ENCODE measurements at regions not wholly inside any gene's neighbourhood (a gene's known extent, or its start where the extent isn't known, plus 50 kb on each side); places are given as distances from the start of the nearest gene placed in this dataset.

- DNase-seq: no peak
- Histone ChIP-seq H3K36me3 (ENCODE audit: control insufficient read depth, insufficient read depth, low read length) (no peaks in the 10 kb centered on the region), H3K4me3 (ENCODE audit: low read length) (no peak overlapping the region), H3K9me3 (replicated peaks; ENCODE audit: control insufficient read depth, low read depth, low read length) (no peaks in the 10 kb centered on the region), H3K27ac (ENCODE audit: low read length) (no peak overlapping the region), H3K27me3 (ENCODE audit: control insufficient read depth, insufficient read depth, low read length) (no peaks in the 10 kb centered on the region), H3K4me1 (ENCODE audit: control insufficient read depth, insufficient read depth, low read length) (no peaks in the 10 kb centered on the region)
These were observed 74.3 kb downstream of the ANKRD7 start for GRCh38 chr7:118298771-118299170.

DNA sequence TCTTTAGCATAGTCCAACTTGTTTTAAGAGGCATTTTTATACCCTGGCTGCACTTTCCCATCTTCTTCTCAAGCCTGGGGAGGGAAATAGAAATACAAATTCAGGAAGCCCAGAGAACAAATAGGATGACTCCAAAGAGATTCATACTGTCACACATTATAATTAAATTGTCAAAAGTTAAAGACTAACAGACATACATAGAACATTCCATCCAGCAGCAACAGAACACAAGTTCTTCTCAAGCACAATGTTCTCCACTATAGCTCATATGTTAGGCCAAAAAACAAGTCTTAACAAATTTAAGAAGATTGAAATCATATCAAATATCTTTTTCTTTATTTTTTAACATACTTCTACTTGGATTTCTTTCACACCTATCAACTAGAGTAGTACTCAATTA lies 75.7 kb downstream of the ANKRD7 start:
- H3K4me3 ChIP-seq (ENCODE audit: low read length): no peak overlapping the region
- no peaks in the 10 kb centered on the region for H3K27me3 ChIP-seq (ENCODE audit: control insufficient read depth, insufficient read depth, low read length)
- no peak for DNase-seq
- H3K36me3 ChIP-seq (ENCODE audit: control insufficient read depth, insufficient read depth, low read length): no peaks in the 10 kb centered on the region
- H3K4me1 ChIP-seq (ENCODE audit: control insufficient read depth, insufficient read depth, low read length): no peaks in the 10 kb centered on the region
- no peak overlapping the region for H3K27ac ChIP-seq (ENCODE audit: low read length)
- no peaks in the 10 kb centered on the region for H3K9me3 ChIP-seq (replicated peaks; ENCODE audit: control insufficient read depth, low read depth, low read length)

GRCh38 chr7:118304100-118304499 lies 79.6 kb downstream of the ANKRD7 start:
- H3K4me1 ChIP-seq (ENCODE audit: control insufficient read depth, insufficient read depth, low read length): no peaks in the 10 kb centered on the region
- WGBS (ENCODE audit: insufficient coverage): no CpG with 5 or more reads among the region's 2 CpGs

GRCh38 chr7:118305671-118306070 lies 81.2 kb downstream of the ANKRD7 start:
- no peak for DNase-seq
- H3K27ac ChIP-seq (ENCODE audit: low read length): no peak overlapping the region
- no peaks in the 10 kb centered on the region for H3K27me3 ChIP-seq (ENCODE audit: control insufficient read depth, insufficient read depth, low read length)
- no CpG with 5 or more reads among the region's 1 CpG for WGBS (ENCODE audit: insufficient coverage)
- H3K36me3 ChIP-seq (ENCODE audit: control insufficient read depth, insufficient read depth, low read length): no peaks in the 10 kb centered on the region
- H3K9me3 ChIP-seq (replicated peaks; ENCODE audit: control insufficient read depth, low read depth, low read length): no peaks in the 10 kb centered on the region
- H3K4me1 ChIP-seq (ENCODE audit: control insufficient read depth, insufficient read depth, low read length): no peaks in the 10 kb centered on the region
- no peak overlapping the region for H3K4me3 ChIP-seq (ENCODE audit: low read length)

More at GRCh38 chr7:118304100-118304499, 79.6 kb downstream of the ANKRD7 start:
- no peak for DNase-seq
- H3K4me3 ChIP-seq (ENCODE audit: low read length): no peak overlapping the region
- no peak overlapping the region for H3K27ac ChIP-seq (ENCODE audit: low read length)
- H3K9me3 ChIP-seq (replicated peaks; ENCODE audit: control insufficient read depth, low read depth, low read length): no peaks in the 10 kb centered on the region
- no peaks in the 10 kb centered on the region for H3K36me3 ChIP-seq (ENCODE audit: control insufficient read depth, insufficient read depth, low read length)
- H3K27me3 ChIP-seq (ENCODE audit: control insufficient read depth, insufficient read depth, low read length): no peaks in the 10 kb centered on the region

GRCh38 chr7:118306771-118307170 lies 82.3 kb downstream of the ANKRD7 start:
- Histone ChIP-seq H3K36me3 (ENCODE audit: control insufficient read depth, insufficient read depth, low read length) (no peaks in the 10 kb centered on the region), H3K27ac (ENCODE audit: low read length) (no peak overlapping the region), H3K27me3 (ENCODE audit: control insufficient read depth, insufficient read depth, low read length) (no peaks in the 10 kb centered on the region), H3K9me3 (replicated peaks; ENCODE audit: control insufficient read depth, low read depth, low read length) (no peaks in the 10 kb centered on the region), H3K4me1 (ENCODE audit: control insufficient read depth, insufficient read depth, low read length) (no peaks in the 10 kb centered on the region), H3K4me3 (ENCODE audit: low read length) (no peak overlapping the region)
- whole genome bisulfite sequencing (ENCODE audit: insufficient coverage): 100% methylated on average over 1 of the region's 2 CpGs
- no peak for DNase-seq

DNA sequence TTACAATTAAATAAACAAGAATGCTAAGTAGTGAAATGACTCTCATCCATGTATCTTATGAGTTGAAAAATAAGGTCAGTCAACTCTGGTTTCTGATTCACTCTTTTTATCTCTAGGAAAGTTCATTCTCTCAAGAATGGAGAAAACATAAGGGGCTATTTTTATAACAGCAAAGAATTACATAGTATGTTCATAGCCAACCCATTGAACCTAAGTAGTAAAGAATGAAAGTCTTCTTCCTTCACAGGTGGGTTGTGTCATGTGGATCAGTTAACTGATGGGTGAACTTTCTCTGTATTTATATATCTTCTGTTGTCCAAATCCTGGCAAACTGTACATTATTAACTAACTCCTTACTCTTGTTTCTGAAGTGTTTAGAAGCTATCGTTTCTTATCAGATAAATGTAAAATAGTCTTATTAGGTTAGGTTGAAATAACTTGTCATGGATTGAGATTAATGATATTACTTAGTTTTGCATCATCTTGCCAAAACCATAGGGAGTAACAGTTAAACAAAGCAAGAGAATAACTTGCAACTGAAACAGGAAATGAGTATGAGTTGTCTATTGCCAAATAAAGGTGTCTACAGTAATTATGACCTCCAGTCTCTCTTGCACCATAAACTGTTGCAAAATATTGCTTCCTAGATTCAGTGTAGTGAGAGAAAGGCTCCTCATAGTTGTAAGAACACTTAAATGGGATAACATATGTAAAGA lies 86.8 kb downstream of the ANKRD7 start:
- H3K4me1 ChIP-seq (ENCODE audit: control insufficient read depth, insufficient read depth, low read length): no peaks in the 10 kb centered on the region
- DNase-seq: no peak
- no peak overlapping the region for H3K4me3 ChIP-seq (ENCODE audit: low read length)
- H3K27ac ChIP-seq (ENCODE audit: low read length): no peak overlapping the region
- WGBS (ENCODE audit: insufficient coverage): no CpG with 5 or more reads among the region's 1 CpG
- no peaks in the 10 kb centered on the region for H3K9me3 ChIP-seq (replicated peaks; ENCODE audit: control insufficient read depth, low read depth, low read length)
- H3K27me3 ChIP-seq (ENCODE audit: control insufficient read depth, insufficient read depth, low read length): no peaks in the 10 kb centered on the region
- no peaks in the 10 kb centered on the region for H3K36me3 ChIP-seq (ENCODE audit: control insufficient read depth, insufficient read depth, low read length)

GRCh38 chr7:118312051-118312450 lies 87.5 kb downstream of the ANKRD7 start:
- WGBS (ENCODE audit: insufficient coverage): no CpG with 5 or more reads among the region's 1 CpG
- Histone ChIP-seq H3K4me3 (ENCODE audit: low read length) (no peak overlapping the region), H3K4me1 (ENCODE audit: control insufficient read depth, insufficient read depth, low read length) (no peaks in the 10 kb centered on the region), H3K36me3 (ENCODE audit: control insufficient read depth, insufficient read depth, low read length) (no peaks in the 10 kb centered on the region), H3K27ac (ENCODE audit: low read length) (no peak overlapping the region), H3K9me3 (replicated peaks; ENCODE audit: control insufficient read depth, low read depth, low read length) (no peaks in the 10 kb centered on the region), H3K27me3 (ENCODE audit: control insufficient read depth, insufficient read depth, low read length) (no peaks in the 10 kb centered on the region)
- no peak for DNase-seq

- H3K4me3 ChIP-seq (ENCODE audit: low read length): no peak overlapping the region
- H3K36me3 ChIP-seq (ENCODE audit: control insufficient read depth, insufficient read depth, low read length): no peaks in the 10 kb centered on the region
- no CpG with 5 or more reads among the region's 1 CpG for WGBS (ENCODE audit: insufficient coverage)
These were observed 88.5 kb downstream of the ANKRD7 start for GRCh38 chr7:118312966-118313365.

GRCh38 chr7:118324790-118325449 lies 100.4 kb downstream of the ANKRD7 start:
- Histone ChIP-seq H3K9me3 (replicated peaks; ENCODE audit: control insufficient read depth, low read depth, low read length) (no peaks in the 10 kb centered on the region), H3K36me3 (ENCODE audit: control insufficient read depth, insufficient read depth, low read length) (no peaks in the 10 kb centered on the region), H3K27ac (ENCODE audit: low read length) (no peak overlapping the region), H3K4me1 (ENCODE audit: control insufficient read depth, insufficient read depth, low read length) (no peaks in the 10 kb centered on the region), H3K27me3 (ENCODE audit: control insufficient read depth, insufficient read depth, low read length) (no peaks in the 10 kb centered on the region), H3K4me3 (ENCODE audit: low read length) (no peak overlapping the region)
- no peak for DNase-seq
- WGBS (ENCODE audit: insufficient coverage): 94% methylated on average over 4 of the region's 4 CpGs

More at GRCh38 chr7:118312966-118313365, 88.5 kb downstream of the ANKRD7 start:
- Histone ChIP-seq H3K9me3 (replicated peaks; ENCODE audit: control insufficient read depth, low read depth, low read length) (no peaks in the 10 kb centered on the region), H3K4me1 (ENCODE audit: control insufficient read depth, insufficient read depth, low read length) (no peaks in the 10 kb centered on the region), H3K27me3 (ENCODE audit: control insufficient read depth, insufficient read depth, low read length) (no peaks in the 10 kb centered on the region), H3K27ac (ENCODE audit: low read length) (no peak overlapping the region)
- DNase-seq: no peak

DNA sequence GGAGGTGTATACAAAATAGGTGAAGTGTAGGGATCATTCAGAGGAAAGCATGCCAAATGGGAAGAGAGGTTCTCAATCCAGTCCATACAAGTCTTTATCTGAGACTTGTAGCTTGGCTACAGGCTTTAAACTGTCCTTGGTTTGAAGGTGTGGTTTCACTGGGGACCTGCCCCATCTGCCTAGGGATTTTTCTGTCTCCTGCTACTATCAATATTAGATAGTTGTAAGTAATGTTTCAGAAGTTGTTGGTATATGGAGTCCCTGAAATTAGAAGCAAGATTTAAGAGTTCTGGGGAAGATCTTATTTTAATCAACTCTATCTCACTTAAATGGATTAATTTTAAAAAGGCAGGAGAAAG lies 100.9 kb downstream of the ANKRD7 start:
- Histone ChIP-seq H3K9me3 (replicated peaks; ENCODE audit: control insufficient read depth, low read depth, low read length) (no peaks in the 10 kb centered on the region), H3K4me1 (ENCODE audit: control insufficient read depth, insufficient read depth, low read length) (no peaks in the 10 kb centered on the region), H3K36me3 (ENCODE audit: control insufficient read depth, insufficient read depth, low read length) (no peaks in the 10 kb centered on the region), H3K27me3 (ENCODE audit: control insufficient read depth, insufficient read depth, low read length) (no peaks in the 10 kb centered on the region), H3K27ac (ENCODE audit: low read length) (no peak overlapping the region), H3K4me3 (ENCODE audit: low read length) (no peak overlapping the region)
- DNase-seq: no peak

GRCh38 chr7:118327174-118327573 lies 102.7 kb downstream of the ANKRD7 start:
- Histone ChIP-seq H3K36me3 (ENCODE audit: control insufficient read depth, insufficient read depth, low read length) (no peaks in the 10 kb centered on the region), H3K4me1 (ENCODE audit: control insufficient read depth, insufficient read depth, low read length) (no peaks in the 10 kb centered on the region), H3K9me3 (replicated peaks; ENCODE audit: control insufficient read depth, low read depth, low read length) (no peaks in the 10 kb centered on the region), H3K27ac (ENCODE audit: low read length) (no peak overlapping the region), H3K27me3 (ENCODE audit: control insufficient read depth, insufficient read depth, low read length) (no peaks in the 10 kb centered on the region), H3K4me3 (ENCODE audit: low read length) (no peak overlapping the region)
- WGBS (ENCODE audit: insufficient coverage): no CpG with 5 or more reads among the region's 2 CpGs
- no peak for DNase-seq
